HCT116 (cell line): ENCODE measurements at regions not wholly inside any gene's neighbourhood (a gene's known extent, or its start where the extent isn't known, plus 50 kb on each side); places are given as distances from the start of the nearest gene placed in this dataset.

Source experiments
- ATAC-seq: fragments of 200-7000 bp; cut with Tn5 transposase; 2 replicates; pipeline ENCODE4 v1.9.1; 2020; ENCODE audit warnings: mild to moderate bottlenecking, moderate library complexity
- BruUV-seq: library from RNA; stranded (reverse); fragments of 400-500 nt; replicated peaks from 2 replicates; lab custom pipeline; 2021; lab: Mats Ljungman, UMichigan
- CTCF ChIA-PET: fragments of 300-600 bp; sonication (Branson Sonifier 250); formaldehyde crosslinking; loops from one replicate; lab custom pipeline; 2021; ENCODE audit warnings: antibody characterized with exemption; lab: Charles Lee
- POLR2A ChIA-PET: fragments of 300-600, 350-600 bp; sonication (Branson Sonifier 250); formaldehyde crosslinking; loops from one replicate; lab custom pipeline; 2021; ENCODE audit warnings: antibody characterized with exemption; lab: Charles Lee
- RAD21 ChIA-PET, 2 experiments: fragments of 300-600 bp; sonication (Branson Sonifier 250); formaldehyde crosslinking; loops; one replicate each; lab custom pipeline; 2023; ENCODE audit warnings: low total read pairs in 2 of 2; ENCODE audit not compliant: uncharacterized antibody in 2 of 2, unreplicated experiment in 2 of 2, low non-redundant PET in 1 of 2; lab: Charles Lee
- DNase-seq: peaks from one replicate; pipeline ENCODE4 v3.0.0-alpha.2; 2010; ENCODE audit warnings: low read depth, low spot score
- H2AFZ ChIP-seq: fragments of 200-600 bp; shearing (Covaris generic), sonication (generic); 2 replicates; pipeline ENCODE4 v1.6.1; 2017; ENCODE audit warnings: low read depth, mixed run types, mixed read lengths, antibody characterized with exemption, low read length; ENCODE audit not compliant: poor library complexity, severe bottlenecking
- H3K27ac ChIP-seq: 2 replicates; pipeline ENCODE4 v1.5.1; 2012; ENCODE audit warnings: low read depth, low read length
- H3K27me3 ChIP-seq: fragments of 200-600 bp; sonication (generic); 2 replicates; pipeline ENCODE4 v1.6.1; 2016; ENCODE audit warnings: mixed run types, low read length, mixed read lengths; ENCODE audit not compliant: insufficient read depth
- H3K36me3 ChIP-seq, 2 experiments: fragments of 200-500 bp in 1 of 2; fragments of 200-600 bp in 1 of 2; sonication (Bioruptor generic) in 1 of 2; sonication (generic) in 1 of 2; 2 replicates each; pipeline versions ENCODE4 v1.5.1 to v1.6.1; 2014 to 2016; ENCODE audit warnings: low read length in 2 of 2, inconsistent platforms in 1 of 2, mixed read lengths in 1 of 2, mixed run types in 1 of 2; ENCODE audit not compliant: insufficient read depth in 2 of 2, control insufficient read depth in 1 of 2
- H3K4me1 ChIP-seq, 2 experiments: fragments of 200-600 bp in 1 of 2; sonication (generic) in 1 of 2; 2 replicates each; pipeline versions ENCODE4 v1.5.1 to v1.6.1; 2012 to 2017; ENCODE audit warnings: low read length in 2 of 2, inconsistent platforms in 1 of 2, mild to moderate bottlenecking in 1 of 2, mixed read lengths in 1 of 2, mixed run types in 1 of 2, moderate library complexity in 1 of 2; ENCODE audit not compliant: insufficient read depth in 2 of 2, control insufficient read depth in 1 of 2
- H3K4me2 ChIP-seq: fragments of 200-600 bp; sonication (generic); 2 replicates; pipeline ENCODE4 v1.6.1; 2017; ENCODE audit warnings: mixed run types, low read length, mixed read lengths
- H3K4me3 ChIP-seq, 2 experiments: fragments of 200-600 bp in 1 of 2; sonication (generic) in 1 of 2; replicated peaks in 1 of 2; 2 replicates each; pipeline ENCODE4 v1.5.1; 2011 to 2016; ENCODE audit warnings: low read length in 2 of 2, control low read depth in 1 of 2, low read depth in 1 of 2, mild to moderate bottlenecking in 1 of 2, mixed read lengths in 1 of 2, mixed run types in 1 of 2
- H3K79me2 ChIP-seq: fragments of 200-600 bp; sonication (generic); 2 replicates; pipeline ENCODE4 v1.6.1; 2017; ENCODE audit warnings: mild to moderate bottlenecking, mixed run types, low read length, moderate library complexity, mixed read lengths; ENCODE audit not compliant: insufficient read depth
- H3K9ac ChIP-seq: fragments of 200-600 bp; sonication (generic); 2 replicates; pipeline ENCODE4 v1.6.1; 2016; ENCODE audit warnings: low read length, mixed read lengths
- H3K9me2 ChIP-seq: fragments of 200-600 bp; sonication (generic), shearing (Covaris generic); 2 replicates; pipeline ENCODE4 v1.6.1; 2017; ENCODE audit warnings: mixed run types, mild to moderate bottlenecking, moderate library complexity; ENCODE audit not compliant: insufficient read depth
- H3K9me3 ChIP-seq, 2 experiments: fragments of 200-500 bp in 1 of 2; fragments of 200-600 bp in 1 of 2; sonication (Bioruptor generic) in 1 of 2; sonication (generic) in 1 of 2; 2 replicates each; pipeline ENCODE4 v1.6.1; 2014 to 2017; ENCODE audit warnings: low read length in 2 of 2, mixed read lengths in 2 of 2, inconsistent platforms in 1 of 2, low read depth in 1 of 2, mild to moderate bottlenecking in 1 of 2, mixed run types in 1 of 2, moderate library complexity in 1 of 2; ENCODE audit not compliant: control insufficient read depth in 1 of 2, insufficient read depth in 1 of 2
- H4K20me1 ChIP-seq: fragments of 200-600 bp; sonication (generic), shearing (Covaris generic); 2 replicates; pipeline ENCODE4 v1.6.1; 2017; ENCODE audit warnings: mixed run types, mild to moderate bottlenecking, moderate library complexity; ENCODE audit not compliant: insufficient read depth
- CEBPB ChIP-seq: IDR thresholded peaks from 2 replicates; pipeline ENCODE4 v1.6.1; 2012; ENCODE audit warnings: low read depth
- EGR1 ChIP-seq: IDR thresholded peaks from 2 replicates; pipeline ENCODE4 v1.6.1; 2012; ENCODE audit warnings: low read depth
- ELF1 ChIP-seq: IDR thresholded peaks from 2 replicates; pipeline ENCODE4 v1.6.1; 2012; ENCODE audit warnings: low read depth, borderline replicate concordance
- EZH2 ChIP-seq: fragments of 200-600 bp; sonication (generic); IDR thresholded peaks from 2 replicates; pipeline ENCODE4 v1.6.1; 2017; ENCODE audit warnings: antibody characterized with exemption, mixed run types
- EZH2phosphoT487 ChIP-seq: fragments of 200-600 bp; IDR thresholded peaks from 2 replicates; pipeline ENCODE4 v1.6.1; 2018; ENCODE audit warnings: antibody characterized with exemption, borderline replicate concordance
- FOSL1 ChIP-seq: IDR thresholded peaks from 2 replicates; pipeline ENCODE4 v1.6.1; 2012; ENCODE audit warnings: low read depth
- JUND ChIP-seq: IDR thresholded peaks from 2 replicates; pipeline ENCODE4 v1.6.1; 2012
- SIN3A ChIP-seq: IDR thresholded peaks from 2 replicates; pipeline ENCODE4 v1.6.1; 2012; ENCODE audit warnings: low read depth
- SP1 ChIP-seq: IDR thresholded peaks from 2 replicates; pipeline ENCODE4 v1.6.1; 2012; ENCODE audit warnings: low read depth
- TCF7L2 ChIP-seq: IDR thresholded peaks from 2 replicates; pipeline ENCODE4 v1.7.0; 2011; ENCODE audit warnings: borderline replicate concordance, inconsistent platforms; ENCODE audit not compliant: insufficient read depth, insufficient read length; ENCODE audit errors: extremely low read depth
- YY1 ChIP-seq: IDR thresholded peaks from 2 replicates; pipeline ENCODE4 v1.6.1; 2011; ENCODE audit warnings: low read length, low read depth, moderate library complexity, mild to moderate bottlenecking; ENCODE audit not compliant: insufficient replicate concordance; ENCODE audit errors: extremely low read depth
- ZFX ChIP-seq: fragments of 450-650 bp; IDR thresholded peaks from 2 replicates; pipeline ENCODE4 v1.6.1; 2017
- intact Hi-C: fragments of 100-400 bp; cut with micrococcal nuclease; formaldehyde crosslinking; loops from 2 replicates; pipeline ENCODE4 v1.10.0; 2022
- TF ChIP-seq, protein P1 (sequence below), 3 experiments: fragments of 200-600 bp in 1 of 3; sonication (generic) in 1 of 3; IDR thresholded peaks in 2 of 3; conservative IDR thresholded peaks in 1 of 3; 2 replicates each; pipeline ENCODE4 v1.5.1; 2012 to 2017; ENCODE audit warnings: low read depth in 2 of 3, low read length in 2 of 3, antibody characterized with exemption in 1 of 3, borderline replicate concordance in 1 of 3, control low read depth in 1 of 3, mild to moderate bottlenecking in 1 of 3, mixed read lengths in 1 of 3, mixed run types in 1 of 3, moderate library complexity in 1 of 3; ENCODE audit not compliant: insufficient read depth in 1 of 3
- TF ChIP-seq, protein P2 (sequence below): IDR thresholded peaks from 2 replicates; pipeline ENCODE4 v1.6.1; 2012
- TF ChIP-seq, protein P3 (sequence below): IDR thresholded peaks from 2 replicates; pipeline ENCODE4 v1.6.1; 2012

DNA sequence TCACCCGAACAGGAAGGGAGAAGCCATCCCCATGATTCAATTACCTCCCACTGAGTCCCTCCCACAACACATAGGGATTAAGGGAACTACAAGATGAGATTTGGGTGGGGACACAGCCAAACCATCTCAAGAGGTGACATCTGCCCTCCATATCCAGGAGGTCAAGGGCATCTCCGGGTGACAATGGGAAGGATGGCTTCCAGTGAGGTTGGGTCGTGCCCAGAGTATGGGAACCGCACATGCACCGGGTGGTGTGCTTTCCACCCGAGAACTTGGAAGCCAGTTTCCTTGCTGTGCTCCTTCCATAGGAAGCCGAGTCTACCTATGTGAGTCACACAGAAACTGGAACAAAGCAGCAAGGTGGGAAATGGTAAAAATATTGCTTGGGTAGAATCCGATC, 216.9 kb upstream of the SALL3 start:
- H3K27ac ChIP-seq, result no peak overlapping the region
- POLR2A ChIA-PET, result no interaction called here

More for the DNA sequence above, 216.9 kb upstream of the SALL3 start:
- no peak overlapping the region for H3K4me2 ChIP-seq
- CTCF ChIA-PET, result no interaction called here
- H4K20me1 ChIP-seq, result no peaks in the 10 kb centered on the region
- intact Hi-C loops, result no loop called here
- no peak for TF ChIP-seq EZH2phosphoT487
- no peak for TF ChIP-seq YY1
- TF ChIP-seq, protein P1, sequence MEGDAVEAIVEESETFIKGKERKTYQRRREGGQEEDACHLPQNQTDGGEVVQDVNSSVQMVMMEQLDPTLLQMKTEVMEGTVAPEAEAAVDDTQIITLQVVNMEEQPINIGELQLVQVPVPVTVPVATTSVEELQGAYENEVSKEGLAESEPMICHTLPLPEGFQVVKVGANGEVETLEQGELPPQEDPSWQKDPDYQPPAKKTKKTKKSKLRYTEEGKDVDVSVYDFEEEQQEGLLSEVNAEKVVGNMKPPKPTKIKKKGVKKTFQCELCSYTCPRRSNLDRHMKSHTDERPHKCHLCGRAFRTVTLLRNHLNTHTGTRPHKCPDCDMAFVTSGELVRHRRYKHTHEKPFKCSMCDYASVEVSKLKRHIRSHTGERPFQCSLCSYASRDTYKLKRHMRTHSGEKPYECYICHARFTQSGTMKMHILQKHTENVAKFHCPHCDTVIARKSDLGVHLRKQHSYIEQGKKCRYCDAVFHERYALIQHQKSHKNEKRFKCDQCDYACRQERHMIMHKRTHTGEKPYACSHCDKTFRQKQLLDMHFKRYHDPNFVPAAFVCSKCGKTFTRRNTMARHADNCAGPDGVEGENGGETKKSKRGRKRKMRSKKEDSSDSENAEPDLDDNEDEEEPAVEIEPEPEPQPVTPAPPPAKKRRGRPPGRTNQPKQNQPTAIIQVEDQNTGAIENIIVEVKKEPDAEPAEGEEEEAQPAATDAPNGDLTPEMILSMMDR (IDR thresholded peaks at IDR 0.05 in 2 of 3, conservative IDR thresholded peaks at IDR 0.05 in 1 of 3; ENCODE audit: borderline replicate concordance in 1 of 3, insufficient read depth in 1 of 3, low read depth in 2 of 3, low read length in 2 of 3), result no peak
- no peak for TF ChIP-seq CEBPB
- no peak for TF ChIP-seq ELF1
- no peak for TF ChIP-seq ZFX
- no peak for TF ChIP-seq EZH2
- TF ChIP-seq, protein P2, sequence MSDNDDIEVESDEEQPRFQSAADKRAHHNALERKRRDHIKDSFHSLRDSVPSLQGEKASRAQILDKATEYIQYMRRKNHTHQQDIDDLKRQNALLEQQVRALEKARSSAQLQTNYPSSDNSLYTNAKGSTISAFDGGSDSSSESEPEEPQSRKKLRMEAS, result no peak
- TF ChIP-seq SP1, result no peak
- TF ChIP-seq EGR1, result no peak
- TF ChIP-seq, protein P3, sequence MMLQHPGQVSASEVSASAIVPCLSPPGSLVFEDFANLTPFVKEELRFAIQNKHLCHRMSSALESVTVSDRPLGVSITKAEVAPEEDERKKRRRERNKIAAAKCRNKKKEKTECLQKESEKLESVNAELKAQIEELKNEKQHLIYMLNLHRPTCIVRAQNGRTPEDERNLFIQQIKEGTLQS, result no peak
- TF ChIP-seq FOSL1, result no peak
- TF ChIP-seq JUND, result no peak
- no peak for TF ChIP-seq SIN3A
- no peak for TF ChIP-seq TCF7L2
- TF ChIP-seq, all 23 proteins: peak for 0
- Histone ChIP-seq H3K9me3 (no peaks in the 10 kb centered on the region), H2AFZ (no peak overlapping the region), H3K36me3 (no peaks in the 10 kb centered on the region), H3K4me3 (no peak overlapping the region), H3K79me2 (no peaks in the 10 kb centered on the region), H3K27me3 (peaks cover 5% of the 10 kb centered on the region; the same call in 1 of the 2 replicates), H3K9ac (no peak overlapping the region), H3K9me2 (no peaks in the 10 kb centered on the region), H3K4me1 (no peaks in the 10 kb centered on the region)
- no peak for ATAC-seq
- BruUV-seq, result no TSS peak
- RAD21 ChIA-PET, result no interaction called here
- no peak for DNase-seq
